Brain microvascular endothelial cell (primary cell): ENCODE measurements at regions not wholly inside any gene's neighbourhood (a gene's known extent, or its start where the extent isn't known, plus 50 kb on each side); places are given as distances from the start of the nearest gene placed in this dataset.
A peak's percentile ranks its signal among the peaks of the same experiment; 100 is the strongest.

Experiments
- DNase-seq: peaks from one replicate; pipeline ENCODE4 v3.0.0-alpha.2; 2020
- H3K27ac ChIP-seq: fragments of 250-450 bp; sonication (Bioruptor Pico); 2 replicates; pipeline ENCODE4 v1.5.1; 2020; ENCODE audit warnings: mild to moderate bottlenecking, moderate library complexity
- H3K27me3 ChIP-seq: fragments of 250-450 bp; sonication (Bioruptor Pico); replicated peaks from 2 replicates; pipeline ENCODE4 v1.5.1; 2020; ENCODE audit warnings: mild to moderate bottlenecking
- H3K36me3 ChIP-seq: fragments of 250-450 bp; sonication (Bioruptor Pico); replicated peaks from 2 replicates; pipeline ENCODE4 v1.5.1; 2020; ENCODE audit warnings: mild to moderate bottlenecking
- H3K4me3 ChIP-seq: 2 replicates; pipeline ENCODE4 v1.5.1; 2011; ENCODE audit warnings: low read depth, mild to moderate bottlenecking, control low read depth, low read length, moderate library complexity
- CTCF ChIP-seq: IDR thresholded peaks from 2 replicates; pipeline ENCODE4 v1.5.1; 2011; ENCODE audit warnings: low read depth, mild to moderate bottlenecking, moderate library complexity, low read length, control low read depth, inconsistent platforms; ENCODE audit errors: missing control alignments
- in situ Hi-C: cut with HindIII; loops from 2 replicates; pipeline ENCODE4 v1.10.0; 2017; ENCODE audit warnings: low sequenced_read_pairs, low pct_ligation_motif_present

DNA sequence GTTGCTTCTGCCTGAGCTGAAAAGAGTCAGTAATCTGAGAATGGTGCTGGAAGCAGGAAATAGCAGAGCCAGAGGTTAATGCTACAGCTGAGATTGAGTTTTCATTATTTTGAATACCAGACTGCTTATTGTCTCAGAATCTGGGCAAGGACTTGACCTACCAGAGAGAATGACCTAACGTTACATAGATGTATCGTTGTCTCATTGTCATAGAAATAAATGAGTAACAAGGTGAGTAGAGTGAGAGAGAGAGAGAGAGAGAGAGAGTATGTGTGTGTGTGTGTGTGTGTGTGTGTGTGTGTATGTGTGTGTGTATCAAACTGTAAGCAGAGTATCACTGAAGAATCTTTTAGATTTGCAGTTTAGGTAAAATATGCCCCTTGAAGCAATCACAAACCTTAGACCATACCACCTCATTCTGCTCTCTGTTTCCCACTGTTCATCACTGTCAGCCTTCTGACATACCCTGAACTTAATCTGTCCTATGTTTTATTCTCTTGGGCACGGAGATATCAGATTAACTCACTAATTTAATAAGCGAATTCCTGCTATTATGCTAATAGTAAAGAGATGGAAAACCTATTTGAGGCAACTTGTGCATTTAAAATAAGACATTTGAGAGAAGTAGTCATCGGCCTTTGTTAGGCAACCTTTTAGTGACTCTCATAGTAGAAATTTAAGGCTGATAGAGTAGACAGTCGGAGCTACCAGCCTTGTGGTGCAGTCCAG, 87.8 kb downstream of the CYB561 start:
- in situ Hi-C loops, result no loop called here
- H3K27ac ChIP-seq, result peak overlapping the region; percentile 63
- H3K4me3 ChIP-seq, result no peak overlapping the region
- no peak for TF ChIP-seq CTCF
- H3K36me3 ChIP-seq, result peaks cover 9% of the 10 kb centered on the region
- peak; percentile 85 for DNase-seq
- no peaks in the 10 kb centered on the region for H3K27me3 ChIP-seq

DNA sequence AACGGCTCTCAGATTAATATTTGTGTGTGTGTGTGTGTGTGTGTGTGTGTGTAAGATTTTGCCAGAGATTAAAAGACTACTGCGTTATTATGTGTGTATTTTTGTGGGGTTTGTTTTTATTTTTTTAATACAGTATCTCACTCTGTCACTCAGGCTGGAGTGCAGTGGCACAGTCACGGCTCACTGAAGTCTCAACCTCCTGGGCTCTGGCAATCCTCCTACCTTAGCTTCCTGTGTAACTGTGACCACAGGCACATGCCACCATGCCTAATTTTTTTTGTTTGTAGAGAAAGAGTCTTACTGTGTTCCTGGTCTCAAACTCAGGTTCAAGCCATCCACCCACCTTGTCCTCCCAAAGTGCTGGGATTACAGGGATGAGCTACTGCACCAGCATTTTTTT, 87.2 kb downstream of the CYB561 start:
- H3K36me3 ChIP-seq, result peaks cover 9% of the 10 kb centered on the region
- no peaks in the 10 kb centered on the region for H3K27me3 ChIP-seq
- H3K4me3 ChIP-seq, result no peak overlapping the region
- DNase-seq, result no peak
- H3K27ac ChIP-seq, result peak overlapping the region; percentile 63
- in situ Hi-C loops, result no loop called here
- TF ChIP-seq CTCF, result no peak

- TF ChIP-seq CTCF, result no peak
- no peak for DNase-seq
- Histone ChIP-seq H3K36me3 (peaks cover 4% of the 10 kb centered on the region), H3K27ac (no peak overlapping the region), H3K27me3 (no peaks in the 10 kb centered on the region), H3K4me3 (no peak overlapping the region)
- in situ Hi-C loops, result no loop called here
These were observed 84.9 kb downstream of the CYB561 start for GRCh38 chr17:63361182-63361581.

DNA sequence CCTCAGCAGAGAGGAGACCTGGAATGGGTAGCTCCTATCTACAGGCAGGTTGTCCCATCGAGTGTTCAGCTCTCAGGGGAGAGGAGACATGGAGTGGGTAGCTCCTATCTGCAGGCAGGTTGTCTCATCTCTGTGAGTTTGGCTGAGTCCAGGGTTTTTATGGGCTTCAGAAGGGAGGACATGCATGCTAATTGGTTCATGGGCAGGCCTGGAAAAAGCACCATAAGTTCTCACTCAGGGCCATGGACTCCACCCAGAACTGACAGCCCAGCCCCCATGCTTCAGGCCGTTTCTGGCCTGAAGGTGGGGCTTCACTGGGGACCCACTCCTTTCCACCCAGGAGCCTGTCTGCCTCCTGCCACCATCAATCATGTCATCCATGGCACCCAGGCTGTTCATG, 84.0 kb downstream of the CYB561 start:
- Histone ChIP-seq H3K27ac (no peak overlapping the region), H3K36me3 (peaks cover 4% of the 10 kb centered on the region), H3K4me3 (no peak overlapping the region), H3K27me3 (no peaks in the 10 kb centered on the region)
- DNase-seq, result no peak
- TF ChIP-seq CTCF, result no peak
- in situ Hi-C loops, result no loop called here

- no peak for DNase-seq
- in situ Hi-C loops, result no loop called here
- H3K27ac ChIP-seq, result no peak overlapping the region
- no peak overlapping the region for H3K4me3 ChIP-seq
- TF ChIP-seq CTCF, result no peak
- H3K36me3 ChIP-seq, result peaks cover 4% of the 10 kb centered on the region
- no peaks in the 10 kb centered on the region for H3K27me3 ChIP-seq
These were observed 81.7 kb downstream of the CYB561 start for GRCh38 chr17:63364387-63364786.

GRCh38 chr17:63364944-63365343, 81.2 kb downstream of the CYB561 start:
- H3K27ac ChIP-seq, result no peak overlapping the region
- H3K27me3 ChIP-seq, result no peaks in the 10 kb centered on the region
- in situ Hi-C loops, result no loop called here
- H3K36me3 ChIP-seq, result peaks cover 4% of the 10 kb centered on the region
- H3K4me3 ChIP-seq, result no peak overlapping the region
- no peak for TF ChIP-seq CTCF
- no peak for DNase-seq
